ENCODE measurements at regions not wholly inside any gene's neighbourhood (a gene's known extent, or its start where the extent isn't known, plus 50 kb on each side); places are given as distances from the start of the nearest gene placed in this dataset.

DNA sequence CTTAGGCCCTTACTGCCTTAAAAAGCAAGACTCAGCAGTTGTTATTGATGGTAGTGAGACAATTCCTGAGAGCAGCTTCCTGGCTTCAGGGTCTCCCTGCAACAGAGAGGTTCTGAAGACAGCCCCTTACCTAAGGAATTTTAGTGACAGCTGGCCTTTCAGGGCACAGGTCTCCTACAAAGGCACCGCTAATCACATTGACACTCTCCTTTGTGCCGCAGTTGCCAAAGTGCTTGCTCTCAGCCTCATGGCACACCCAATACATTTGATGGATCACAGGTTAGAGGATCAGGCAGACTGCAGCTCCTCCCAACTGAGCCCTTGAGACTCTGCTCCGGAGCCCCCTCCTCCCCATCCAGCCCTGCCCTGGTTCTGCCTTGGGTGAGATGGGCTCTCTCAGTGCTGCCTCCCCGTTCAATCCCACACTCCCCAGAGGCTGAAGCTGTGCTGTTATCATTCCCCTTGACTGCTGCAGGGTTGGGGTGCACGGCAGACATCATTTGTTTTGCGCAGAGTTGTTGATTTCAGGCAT lies 198.2 kb downstream of the EMX2 start:
- DNase-seq (ENCODE audit: low read depth), result no peak
- no peak overlapping the region for H3K4me3 ChIP-seq (replicated peaks; ENCODE audit: low read depth, low read length)
- TF ChIP-seq, protein P1, sequence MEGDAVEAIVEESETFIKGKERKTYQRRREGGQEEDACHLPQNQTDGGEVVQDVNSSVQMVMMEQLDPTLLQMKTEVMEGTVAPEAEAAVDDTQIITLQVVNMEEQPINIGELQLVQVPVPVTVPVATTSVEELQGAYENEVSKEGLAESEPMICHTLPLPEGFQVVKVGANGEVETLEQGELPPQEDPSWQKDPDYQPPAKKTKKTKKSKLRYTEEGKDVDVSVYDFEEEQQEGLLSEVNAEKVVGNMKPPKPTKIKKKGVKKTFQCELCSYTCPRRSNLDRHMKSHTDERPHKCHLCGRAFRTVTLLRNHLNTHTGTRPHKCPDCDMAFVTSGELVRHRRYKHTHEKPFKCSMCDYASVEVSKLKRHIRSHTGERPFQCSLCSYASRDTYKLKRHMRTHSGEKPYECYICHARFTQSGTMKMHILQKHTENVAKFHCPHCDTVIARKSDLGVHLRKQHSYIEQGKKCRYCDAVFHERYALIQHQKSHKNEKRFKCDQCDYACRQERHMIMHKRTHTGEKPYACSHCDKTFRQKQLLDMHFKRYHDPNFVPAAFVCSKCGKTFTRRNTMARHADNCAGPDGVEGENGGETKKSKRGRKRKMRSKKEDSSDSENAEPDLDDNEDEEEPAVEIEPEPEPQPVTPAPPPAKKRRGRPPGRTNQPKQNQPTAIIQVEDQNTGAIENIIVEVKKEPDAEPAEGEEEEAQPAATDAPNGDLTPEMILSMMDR (IDR thresholded peaks at IDR 0.05; ENCODE audit: low read length, missing control alignments), result no peak

DNA sequence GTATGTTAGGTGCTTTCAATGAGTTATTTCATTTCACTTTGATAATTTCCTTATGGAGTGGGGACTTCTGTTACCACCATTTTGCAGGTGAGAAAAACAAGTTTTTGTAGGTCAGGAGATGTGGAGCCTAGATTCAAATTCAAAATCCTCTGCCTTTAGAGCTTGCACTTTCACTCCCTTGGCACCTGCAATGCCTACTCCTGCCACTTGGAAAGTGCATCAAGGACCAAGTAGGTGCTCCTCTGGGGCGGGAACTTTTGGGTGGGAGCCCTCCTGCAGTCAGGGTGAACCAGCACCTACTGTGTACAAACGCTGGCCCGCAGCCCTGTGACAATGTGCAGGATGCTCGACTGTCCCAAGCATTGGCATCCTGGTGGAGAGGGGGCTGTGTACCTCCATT lies 199.0 kb downstream of the EMX2 start:
- no peak for DNase-seq (ENCODE audit: low read depth)
- TF ChIP-seq, protein P1 (IDR thresholded peaks at IDR 0.05; ENCODE audit: low read length, missing control alignments), result no peak
- H3K4me3 ChIP-seq (replicated peaks; ENCODE audit: low read depth, low read length), result no peak overlapping the region

DNA sequence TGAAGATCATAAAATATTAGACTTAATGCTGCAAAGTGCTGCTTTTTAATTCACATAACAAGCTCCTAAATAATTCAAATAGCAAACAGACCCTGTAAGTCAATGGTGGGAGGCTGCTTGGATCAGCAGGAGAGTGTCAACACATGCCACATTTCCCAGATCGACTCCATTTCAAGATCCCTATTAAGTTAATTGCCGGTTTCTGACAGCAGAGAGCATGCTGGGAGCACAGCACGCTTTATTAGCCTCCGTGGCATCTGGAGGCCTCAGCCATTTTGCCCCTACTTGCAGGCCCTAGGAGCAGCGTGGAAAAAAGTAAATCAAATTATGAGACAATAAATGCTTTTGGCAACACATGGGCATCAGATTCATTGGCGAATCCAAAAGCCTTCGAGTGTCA lies 201.0 kb downstream of the EMX2 start:
- no peak overlapping the region for H3K4me3 ChIP-seq (replicated peaks; ENCODE audit: low read depth, low read length)
- no peak for DNase-seq (ENCODE audit: low read depth)
- TF ChIP-seq, protein P1 (IDR thresholded peaks at IDR 0.05; ENCODE audit: low read length, missing control alignments), result no peak

DNA sequence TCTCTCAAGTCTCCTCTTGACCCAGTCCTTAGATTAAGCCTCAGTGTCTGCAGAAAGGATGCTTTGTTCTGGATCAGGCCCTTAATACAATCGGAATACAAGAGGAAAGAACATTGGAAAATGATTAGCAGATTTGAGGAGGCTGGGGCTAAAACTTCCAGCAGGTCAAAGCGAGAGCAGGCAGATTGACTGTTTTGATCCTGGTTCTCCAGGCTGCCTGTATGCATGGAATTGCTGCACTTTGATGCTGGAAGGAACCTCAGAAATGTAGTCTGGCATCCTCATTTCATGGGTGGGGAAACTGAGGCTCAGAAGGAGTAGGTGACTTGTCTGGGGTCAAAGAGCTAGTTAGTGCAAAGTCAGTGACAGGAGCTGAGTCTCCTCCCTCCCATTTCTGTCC lies 202.8 kb downstream of the EMX2 start:
- DNase-seq (ENCODE audit: low read depth), result no peak

DNA sequence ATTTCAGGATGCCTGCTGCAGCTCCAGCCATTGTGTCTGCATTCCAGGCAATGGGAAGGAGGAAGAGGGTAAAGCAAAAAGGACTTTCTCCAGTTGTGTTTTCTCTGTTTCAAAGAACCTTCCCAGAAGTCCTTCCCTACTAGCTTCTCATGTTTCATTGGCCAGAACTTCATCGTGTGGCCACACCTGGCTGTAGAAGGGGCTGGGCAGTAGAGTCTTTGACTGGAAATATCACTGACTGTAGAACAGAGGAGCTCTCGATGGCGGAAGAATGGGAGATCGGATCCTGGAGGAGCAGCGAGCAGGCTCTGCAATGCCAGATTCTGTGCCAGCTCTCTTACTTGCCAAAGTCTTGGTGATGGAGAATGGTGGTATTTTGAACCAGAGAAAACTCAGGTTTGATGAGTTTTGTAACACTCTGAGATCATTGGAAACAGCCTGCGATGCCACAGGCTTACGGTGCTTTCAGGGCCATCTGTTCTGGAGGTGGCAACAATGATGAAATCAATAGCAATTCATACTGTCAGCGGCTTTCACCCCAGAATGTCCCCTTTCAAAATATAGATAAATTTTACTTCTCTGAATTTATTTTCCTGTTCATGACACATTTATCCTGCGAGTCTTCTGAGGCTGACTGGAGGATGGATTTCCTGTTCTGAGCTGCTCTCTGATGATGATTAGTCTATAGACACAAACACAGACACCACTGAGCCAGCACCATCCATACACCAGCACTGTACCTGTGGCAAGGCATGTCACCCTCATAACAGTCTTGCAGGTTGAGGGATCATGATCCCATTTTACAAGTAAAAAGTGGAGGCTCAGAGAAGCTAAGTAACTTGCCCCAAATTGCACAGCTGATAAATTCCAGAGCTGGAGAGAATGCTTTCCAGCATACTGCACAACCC lies 204.2 kb downstream of the EMX2 start:
- H3K4me3 ChIP-seq (replicated peaks; ENCODE audit: low read depth, low read length), result no peak overlapping the region
- no peak for DNase-seq (ENCODE audit: low read depth)
- TF ChIP-seq, protein P1 (IDR thresholded peaks at IDR 0.05; ENCODE audit: low read length, missing control alignments), result no peak

More for the DNA sequence above, 202.8 kb downstream of the EMX2 start:
- no peak overlapping the region for H3K4me3 ChIP-seq (replicated peaks; ENCODE audit: low read depth, low read length)
- TF ChIP-seq, protein P1 (IDR thresholded peaks at IDR 0.05; ENCODE audit: low read length, missing control alignments), result no peak

DNA sequence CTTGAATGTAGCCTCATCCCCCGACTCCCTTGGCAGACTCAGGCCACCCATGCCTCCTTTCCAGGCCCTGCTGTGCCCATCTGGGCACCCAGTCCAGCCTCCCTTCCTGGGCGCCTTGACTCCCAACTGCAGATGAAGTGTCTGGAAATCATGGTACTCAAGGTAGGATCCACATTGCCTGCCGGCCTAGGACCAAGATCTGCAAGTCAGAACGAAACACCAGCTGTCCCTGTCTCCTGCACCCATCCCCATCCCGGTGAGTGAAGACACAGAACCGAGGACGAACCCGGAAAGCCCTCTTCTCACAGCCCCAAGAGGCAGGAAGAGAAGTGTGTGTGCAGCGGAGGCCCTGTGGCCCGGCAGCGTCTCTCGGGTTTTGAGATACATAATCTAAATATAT lies 205.1 kb downstream of the EMX2 start:
- TF ChIP-seq, protein P1 (IDR thresholded peaks at IDR 0.05; ENCODE audit: low read length, missing control alignments), result no peak
- DNase-seq (ENCODE audit: low read depth), result no peak

More for the DNA sequence above, 205.1 kb downstream of the EMX2 start:
- no peak overlapping the region for H3K4me3 ChIP-seq (replicated peaks; ENCODE audit: low read depth, low read length)
